Right lobe of liver (tissue), 6 donors: ENCODE measurements at regions not wholly inside any gene's neighbourhood (a gene's known extent, or its start where the extent isn't known, plus 50 kb on each side); places are given as distances from the start of the nearest gene placed in this dataset.

ENCODE experiments used
- ATAC-seq, 4 donors: fragments of 200-7000 bp; cut with Tn5 transposase; one replicate each; pipeline ENCODE4 v1.9.1; 2020; ENCODE audit warnings: mild to moderate bottlenecking in 4 of 4, moderate library complexity in 4 of 4
- DNase-seq, 3 donors: peaks; one replicate each; pipeline ENCODE4 v3.0.0-alpha.2; 2020
- H3K27ac ChIP-seq, 3 donors: fragments of 200-600 bp; one replicate each; pipeline ENCODE4 v1.8.0; 2022
- H3K27me3 ChIP-seq, 2 donors: fragments of 200-600 bp; one replicate each; pipeline ENCODE4 v1.8.0; 2022
- H3K36me3 ChIP-seq, 4 donors: fragments of 200-600 bp; sonication (generic) in 1 of 4; one replicate each; pipeline versions ENCODE4 v1.5.1 to v1.8.0; 2017 to 2022; ENCODE audit warnings: control low read depth in 1 of 4
- H3K4me1 ChIP-seq, 4 donors: fragments of 200-600 bp; sonication (generic) in 1 of 4; one replicate each; pipeline versions ENCODE4 v1.5.1 to v1.8.0; 2017 to 2022; ENCODE audit warnings: control low read depth in 1 of 4
- H3K4me3 ChIP-seq, 3 donors: fragments of 200-600 bp; one replicate each; pipeline ENCODE4 v1.8.0; 2022
- H3K9me3 ChIP-seq, 4 donors: fragments of 200-600 bp; sonication (generic) in 1 of 4; one replicate each; pipeline versions ENCODE4 v1.5.1 to v1.8.0; 2017 to 2022; ENCODE audit warnings: control low read depth in 1 of 4
- CTCF ChIP-seq, 4 donors: fragments of 200-600 bp in 3 of 4; fragments of 450-650 bp in 1 of 4; IDR thresholded peaks; one replicate each; pipeline versions ENCODE4 v1.5.1 to v1.8.0; 2016 to 2022; ENCODE audit warnings: antibody characterized with exemption in 4 of 4, mild to moderate bottlenecking in 2 of 4
- POLR2A ChIP-seq: fragments of 450-650 bp; IDR thresholded peaks from one replicate; pipeline ENCODE4 v1.6.1; 2017; ENCODE audit warnings: antibody characterized with exemption, mild to moderate bottlenecking
- WGBS: methylation state at CpG from one replicate; pipeline ENCODE4 v1.1.6; 2018; ENCODE audit warnings: low coverage, low lambda C conversion rate; ENCODE audit not compliant: insufficient coverage; ENCODE audit errors: missing lambda C conversion rate; 5-methylcytosine and 5-hydroxymethylcytosine counted together
- intact Hi-C, 2 donors: fragments of 100-400 bp; cut with DNase I; formaldehyde crosslinking; loops; one replicate each; pipeline versions ENCODE4 v1.11.2 to v1.14.1; 2022
- donor health status: DM: no; HTN: yes; CAD: no.
- donor health status: DM: no; HTN: no; CAD: no.
- donor health status: DM: no; HTN: no; CAD: no.
- donor health status: DM: no; HTN: yes; CAD: no.
- donor health status: DM: no; HTN: yes; CAD: no.

- Histone ChIP-seq H3K27me3 (no peaks in the 10 kb centered on the region), H3K27ac (no peak overlapping the region), H3K9me3 (no peaks in the 10 kb centered on the region), H3K36me3 (no peaks in the 10 kb centered on the region), H3K4me1 (no peaks in the 10 kb centered on the region), H3K4me3 (no peak overlapping the region)
- ATAC-seq = no peak
- WGBS = 60% methylated on average over 2 of the region's 2 CpGs
- TF ChIP-seq CTCF (IDR thresholded peaks at IDR 0.05) (no peak), POLR2A (no peak)
- intact Hi-C loops = no loop called here
- no peak for DNase-seq
Observed at GRCh38 chr3:94515983-94516382, 453.1 kb downstream of the NSUN3 start.

- intact Hi-C loops = no loop called here
- Histone ChIP-seq H3K4me3 (no peak overlapping the region), H3K27me3 (no peaks in the 10 kb centered on the region), H3K36me3 (no peaks in the 10 kb centered on the region), H3K9me3 (no peaks in the 10 kb centered on the region), H3K27ac (no peak overlapping the region), H3K4me1 (peaks cover 0 to 17% (median 2%) of the 10 kb centered on the region in 4 donors)
- TF ChIP-seq POLR2A (no peak), CTCF (IDR thresholded peaks at IDR 0.05) (no peak)
- WGBS = 100% methylated on average over 1 of the region's 1 CpG
- ATAC-seq = no peak
- no peak for DNase-seq
Observed at GRCh38 chr3:94520364-94520763, 457.5 kb downstream of the NSUN3 start.

- H3K36me3 ChIP-seq = no peaks in the 10 kb centered on the region
- TF ChIP-seq CTCF (IDR thresholded peaks at IDR 0.05) = peak in 3 of 4 donors; percentile 27 to 37 (median 37)
- no peak for TF ChIP-seq POLR2A
- peak in 2 of 4 donors; percentile 24 to 34 for ATAC-seq
- no peak for DNase-seq
- H3K4me1 ChIP-seq = peaks cover 0 to 20% (median 2%) of the 10 kb centered on the region in 4 donors
- H3K27ac ChIP-seq = no peak overlapping the region
- H3K27me3 ChIP-seq = no peaks in the 10 kb centered on the region
- H3K4me3 ChIP-seq = no peak overlapping the region
- intact Hi-C loops = no loop called here
- H3K9me3 ChIP-seq = no peaks in the 10 kb centered on the region
Observed at GRCh38 chr3:94522488-94522887, 459.6 kb downstream of the NSUN3 start.

GRCh38 chr3:94524102-94524919, 461.4 kb downstream of the NSUN3 start:
- intact Hi-C loops = no loop called here
- H3K27ac ChIP-seq = peak overlapping the region; percentile 5 to 81 (median 75)

More at GRCh38 chr3:94524102-94524919, 461.4 kb downstream of the NSUN3 start:
- ATAC-seq (peak; percentile 87 to 90 (median 89)), DNase-seq (no peak)
- WGBS = 7% methylated on average over 8 of the region's 9 CpGs
- Histone ChIP-seq H3K4me3 (peak overlapping the region in 2 of 3 donors; percentile 5 to 18), H3K9me3 (no peaks in the 10 kb centered on the region), H3K27me3 (no peaks in the 10 kb centered on the region), H3K4me1 (peaks cover 0 to 20% (median 2%) of the 10 kb centered on the region in 4 donors), H3K36me3 (no peaks in the 10 kb centered on the region)
- no peak for TF ChIP-seq CTCF (IDR thresholded peaks at IDR 0.05)
- no peak for TF ChIP-seq POLR2A
